H1 (cell line): ENCODE measurements at regions not wholly inside any gene's neighbourhood (a gene's known extent, or its start where the extent isn't known, plus 50 kb on each side); places are given as distances from the start of the nearest gene placed in this dataset.

Experiments used
- CTCF ChIA-PET: fragments of 300-600 bp; sonication (Branson Sonifier 250); formaldehyde crosslinking; loops from one replicate; lab custom pipeline; 2021; ENCODE audit not compliant: partially characterized antibody; lab: Charles Lee
- POLR2A ChIA-PET: fragments of 300-600 bp; sonication (Branson Sonifier 250); formaldehyde crosslinking; loops from one replicate; lab custom pipeline; 2021; ENCODE audit warnings: inconsistent platforms; ENCODE audit not compliant: partially characterized antibody; lab: Charles Lee
- DNase-seq, 2 experiments: peaks; one replicate each; pipeline versions ENCODE4 v3.0.0 to v3.0.0-alpha.2; 2010 to 2022; ENCODE audit warnings: low spot score in 2 of 2, low read depth in 1 of 2, mixed read lengths in 1 of 2
- FAIRE-seq: peaks from 2 replicates; lab custom pipeline; 2011; peaks lifted over from hg19 to GRCh38; lab: Jason Lieb, UNC
- H2AFZ ChIP-seq: 2 replicates; pipeline ENCODE4 v1.8.1; 2012; ENCODE audit warnings: low read length, inconsistent platforms
- H2AK5ac ChIP-seq: 2 replicates; pipeline ENCODE4 v1.6.1; 2013; ENCODE audit warnings: low read depth, low read length
- H2BK120ac ChIP-seq: replicated peaks from 2 replicates; pipeline ENCODE3; 2013; ENCODE audit warnings: low read depth, low read length, inconsistent platforms
- H2BK12ac ChIP-seq: 2 replicates; pipeline ENCODE4 v1.6.1; 2013; ENCODE audit warnings: low read depth, low read length
- H2BK15ac ChIP-seq: 2 replicates; pipeline ENCODE4 v1.6.1; 2013; ENCODE audit warnings: low read length
- H2BK20ac ChIP-seq: 2 replicates; pipeline ENCODE4 v1.6.1; 2013; ENCODE audit warnings: low read length
- H2BK5ac ChIP-seq: 2 replicates; pipeline ENCODE4 v1.6.1; 2013; ENCODE audit warnings: low read depth, low read length
- H3K14ac ChIP-seq: 2 replicates; pipeline ENCODE4 v1.6.1; 2013; ENCODE audit warnings: inconsistent platforms; ENCODE audit not compliant: insufficient read length
- H3K18ac ChIP-seq: 2 replicates; pipeline ENCODE4 v1.6.1; 2013; ENCODE audit warnings: low read length; ENCODE audit errors: extremely low read depth
- H3K23ac ChIP-seq: 2 replicates; pipeline ENCODE4 v1.6.1; 2013; ENCODE audit warnings: inconsistent platforms; ENCODE audit not compliant: insufficient read length
- H3K23me2 ChIP-seq: 2 replicates; pipeline ENCODE4 v1.6.1; 2013; ENCODE audit warnings: low read depth, low read length
- H3K27ac ChIP-seq: 2 replicates; pipeline ENCODE4 v1.6.1; 2011; ENCODE audit warnings: low read depth, low read length, inconsistent platforms
- H3K27me3 ChIP-seq, 4 experiments: replicated peaks in 1 of 4; 1 replicate in 1 of 4; 2 replicates in 3 of 4; pipeline versions ENCODE4 v1.6.1 to v1.8.1; 2011 to 2013; ENCODE audit warnings: low read length in 3 of 4, mild to moderate bottlenecking in 3 of 4, inconsistent platforms in 2 of 4, mixed read lengths in 2 of 4, moderate library complexity in 1 of 4; ENCODE audit not compliant: control insufficient read depth in 3 of 4, insufficient read depth in 3 of 4; ENCODE audit errors: extremely low read depth in 1 of 4
- H3K36me3 ChIP-seq, 4 experiments: 2 replicates each; pipeline versions ENCODE4 v1.6.1 to v1.8.1; 2011 to 2013; ENCODE audit warnings: mild to moderate bottlenecking in 4 of 4, low read length in 3 of 4, moderate library complexity in 2 of 4, control low read depth in 1 of 4, inconsistent platforms in 1 of 4; ENCODE audit not compliant: insufficient read depth in 4 of 4, control insufficient read depth in 2 of 4
- H3K4ac ChIP-seq: replicated peaks from 2 replicates; pipeline ENCODE3; 2013; ENCODE audit warnings: low read length, low read depth, mixed read lengths, inconsistent platforms; ENCODE audit not compliant: insufficient read length
- H3K4me1 ChIP-seq, 4 experiments: replicated peaks in 1 of 4; 1 replicate in 1 of 4; 2 replicates in 3 of 4; pipeline versions ENCODE4 v1.6.1 to v1.8.1; 2011 to 2013; ENCODE audit warnings: low read length in 3 of 4, inconsistent platforms in 2 of 4, mixed read lengths in 1 of 4; ENCODE audit not compliant: insufficient read depth in 4 of 4, control insufficient read depth in 3 of 4
- H3K4me2 ChIP-seq, 2 experiments: 2 replicates each; pipeline versions ENCODE4 v1.6.1 to v1.8.1; 2011 to 2013; ENCODE audit warnings: low read depth in 2 of 2, low read length in 2 of 2, control low read depth in 1 of 2, inconsistent platforms in 1 of 2, mild to moderate bottlenecking in 1 of 2; ENCODE audit not compliant: insufficient read depth in 1 of 2
- H3K4me3 ChIP-seq, 4 experiments: fragments of 200-600, 300-600 bp in 1 of 4; sonication (generic), shearing (Covaris generic), sonication (Bioruptor Twin) in 1 of 4; 2 replicates each; pipeline versions ENCODE4 v1.5.1 to v1.8.1; 2011 to 2016; ENCODE audit warnings: low read length in 4 of 4, low read depth in 3 of 4, control low read depth in 2 of 4, inconsistent platforms in 2 of 4, mild to moderate bottlenecking in 2 of 4, mixed read lengths in 1 of 4, moderate library complexity in 1 of 4; ENCODE audit not compliant: insufficient read depth in 2 of 4; ENCODE audit errors: extremely low read depth in 1 of 4
- H3K56ac ChIP-seq: replicated peaks from 2 replicates; pipeline ENCODE3; 2013; ENCODE audit warnings: low read depth, mild to moderate bottlenecking, mixed read lengths, low read length, inconsistent platforms; ENCODE audit not compliant: insufficient read length
- H3K79me1 ChIP-seq: 2 replicates; pipeline ENCODE4 v1.6.1; 2013; ENCODE audit warnings: low read depth, low read length, control low read depth
- H3K79me2 ChIP-seq, 2 experiments: 2 replicates each; pipeline versions ENCODE4 v1.6.1 to v1.8.1; 2012 to 2013; ENCODE audit warnings: low read length in 2 of 2, mild to moderate bottlenecking in 2 of 2, inconsistent platforms in 1 of 2; ENCODE audit not compliant: insufficient read depth in 2 of 2, control insufficient read depth in 1 of 2
- H3K9ac ChIP-seq, 4 experiments: replicated peaks in 1 of 4; 1 replicate in 1 of 4; 2 replicates in 3 of 4; pipeline versions ENCODE4 v1.6.1 to v1.8.1; 2011 to 2013; ENCODE audit warnings: low read depth in 3 of 4, low read length in 3 of 4, control low read depth in 2 of 4, mild to moderate bottlenecking in 2 of 4, moderate library complexity in 2 of 4, inconsistent platforms in 1 of 4; ENCODE audit errors: extremely low read depth in 1 of 4
- H3K9me3 ChIP-seq, 2 experiments: 2 replicates each; pipeline versions ENCODE4 v1.6.1 to v1.8.1; 2012 to 2013; ENCODE audit warnings: mild to moderate bottlenecking in 2 of 2, moderate library complexity in 2 of 2, control low read depth in 1 of 2, inconsistent platforms in 1 of 2, low read depth in 1 of 2, low read length in 1 of 2, mixed read lengths in 1 of 2; ENCODE audit not compliant: insufficient read depth in 2 of 2
- H4K20me1 ChIP-seq, 2 experiments: replicated peaks in 1 of 2; 2 replicates each; pipeline versions ENCODE3 to v1.8.1; 2011 to 2013; ENCODE audit warnings: inconsistent platforms in 2 of 2, low read length in 2 of 2, mild to moderate bottlenecking in 1 of 2; ENCODE audit not compliant: insufficient read depth in 2 of 2, control insufficient read depth in 1 of 2
- H4K5ac ChIP-seq: 2 replicates; pipeline ENCODE4 v1.6.1; 2013; ENCODE audit warnings: low read length, low read depth, mixed read lengths, inconsistent platforms; ENCODE audit not compliant: insufficient read length
- H4K8ac ChIP-seq: 2 replicates; pipeline ENCODE4 v1.8.0; 2013; ENCODE audit warnings: mild to moderate bottlenecking, moderate library complexity, low read length, inconsistent platforms; ENCODE audit not compliant: insufficient read depth; ENCODE audit errors: extremely low read depth
- H4K91ac ChIP-seq: replicated peaks from 2 replicates; pipeline ENCODE3; 2013; ENCODE audit warnings: low read length, mixed read lengths, inconsistent platforms; ENCODE audit not compliant: insufficient read length
- CREB1 ChIP-seq: IDR thresholded peaks from 2 replicates; pipeline ENCODE4 v1.6.1; 2012; ENCODE audit warnings: inconsistent platforms
- EP300 ChIP-seq, 2 experiments: IDR thresholded peaks; 1 replicate in 1 of 2; 2 replicates in 1 of 2; pipeline ENCODE4 v1.6.1; 2011 to 2012; ENCODE audit warnings: low read depth in 2 of 2, low read length in 2 of 2, mild to moderate bottlenecking in 2 of 2, borderline replicate concordance in 1 of 2, inconsistent platforms in 1 of 2, moderate library complexity in 1 of 2
- EZH2 ChIP-seq: fragments of 200-600 bp; sonication (generic); IDR thresholded peaks from 2 replicates; pipeline ENCODE4 v1.7.1; 2012; ENCODE audit warnings: low read depth, mild to moderate bottlenecking, moderate library complexity, low read length, inconsistent platforms; ENCODE audit not compliant: severe bottlenecking
- HDAC2 ChIP-seq, 2 experiments: fragments of 300-600 bp in 1 of 2; sonication (generic) in 1 of 2; IDR thresholded peaks; 2 replicates each; pipeline ENCODE4 v1.6.1; 2011 to 2012; ENCODE audit warnings: low read depth in 2 of 2, low read length in 2 of 2, mild to moderate bottlenecking in 2 of 2, moderate library complexity in 2 of 2, borderline replicate concordance in 1 of 2, inconsistent platforms in 1 of 2
- JUN ChIP-seq: IDR thresholded peaks from 2 replicates; pipeline ENCODE4 v1.6.1; 2011; ENCODE audit warnings: low read depth, mild to moderate bottlenecking, improper control_type of control experiment, low read length
- JUND ChIP-seq: IDR thresholded peaks from 2 replicates; pipeline ENCODE4 v1.6.1; 2011; ENCODE audit warnings: mild to moderate bottlenecking, improper control_type of control experiment, low read length
- RBBP5 ChIP-seq: IDR thresholded peaks from 2 replicates; pipeline ENCODE4 v1.7.1; 2012; ENCODE audit warnings: low read depth, mild to moderate bottlenecking, inconsistent platforms, low read length, moderate library complexity, borderline replicate concordance
- SP1 ChIP-seq: IDR thresholded peaks from 2 replicates; pipeline ENCODE4 v1.6.1; 2011; ENCODE audit warnings: low read depth, low read length
- SUZ12 ChIP-seq: fragments of 200-600 bp; sonication (generic); IDR thresholded peaks from 2 replicates; pipeline ENCODE4 v1.6.1; 2012; ENCODE audit warnings: mild to moderate bottlenecking, inconsistent platforms, low read length, moderate library complexity, mixed read lengths
- TBP ChIP-seq: IDR thresholded peaks from 2 replicates; pipeline ENCODE4 v1.6.1; 2011; ENCODE audit warnings: low read depth, low read length, improper control_type of control experiment
- USF2 ChIP-seq: IDR thresholded peaks from 2 replicates; pipeline ENCODE4 v1.6.1; 2011; ENCODE audit warnings: low read length, improper control_type of control experiment
- WGBS, 2 experiments: shearing (Covaris generic) in 1 of 2; methylation state at CpG; one replicate each; pipeline versions ENCODE4 v1.1.6 to v1.1.7; 2013 to 2015; ENCODE audit warnings: low lambda C conversion rate in 2 of 2, mixed read lengths in 2 of 2, inconsistent platforms in 1 of 2, low coverage in 1 of 2, missing lambda C conversion rate in 1 of 2; ENCODE audit not compliant: insufficient replicate concordance in 2 of 2, insufficient coverage in 1 of 2, insufficient read length in 1 of 2; ENCODE audit errors: extremely low coverage in 1 of 2, missing lambda C conversion rate in 1 of 2; 5-methylcytosine and 5-hydroxymethylcytosine counted together

GRCh38 chr10:85515316-85515715, 851.3 kb downstream of the GRID1 start:
- H3K56ac ChIP-seq: no peak overlapping the region
- no peak overlapping the region for H3K9ac ChIP-seq
- no peak overlapping the region for H3K14ac ChIP-seq
- no peak overlapping the region for H3K18ac ChIP-seq
- H3K4me1 ChIP-seq: peaks cover 4 to 11% (median 8%) of the 10 kb centered on the region in 4 experiments; a peak in 6 of 7 replicates
- no peak for DNase-seq
- H3K36me3 ChIP-seq: no peaks in the 10 kb centered on the region
- FAIRE-seq: no peak
- no peak overlapping the region for H3K27ac ChIP-seq
- H3K27me3 ChIP-seq: no peaks in the 10 kb centered on the region
- no peaks in the 10 kb centered on the region for H4K20me1 ChIP-seq
- H2AK5ac ChIP-seq: no peak overlapping the region
- no peak overlapping the region for H2BK12ac ChIP-seq
- no peak overlapping the region for H4K91ac ChIP-seq
- no peak overlapping the region for H2BK15ac ChIP-seq
- H2BK120ac ChIP-seq: no peak overlapping the region
- H3K4me2 ChIP-seq: no peak overlapping the region
- no peak overlapping the region for H3K23ac ChIP-seq
- no peaks in the 10 kb centered on the region for H3K23me2 ChIP-seq
- H4K8ac ChIP-seq: no peak overlapping the region
- H2AFZ ChIP-seq: peak overlapping the region; percentile 66
- H3K79me1 ChIP-seq: no peaks in the 10 kb centered on the region
- H4K5ac ChIP-seq: no peak overlapping the region
- H2BK5ac ChIP-seq: no peak overlapping the region
- 98% methylated on average over 4 of the region's 4 CpGs; no CpG with 5 or more reads in 1 of the 2 experiments for WGBS, 2 experiments
- no peak overlapping the region for H3K4ac ChIP-seq
- CTCF ChIA-PET: interaction anchor here (0.6 to 2.2 kb wide), 11 partner anchors 8 to 623 kb away, joined by 3 to 7 read pairs (median 3); no protein-coding TSS in a partner anchor
- H3K9me3 ChIP-seq: no peaks in the 10 kb centered on the region
- H3K4me3 ChIP-seq: no peak overlapping the region
- no peaks in the 10 kb centered on the region for H3K79me2 ChIP-seq
- POLR2A ChIA-PET: no interaction called here
- no peak overlapping the region for H2BK20ac ChIP-seq
- no peak for TF ChIP-seq CREB1
- no peak for TF ChIP-seq USF2
- no peak for TF ChIP-seq JUND
- no peak for TF ChIP-seq RBBP5
- no peak for TF ChIP-seq SUZ12
- TF ChIP-seq JUN: no peak
- no peak for TF ChIP-seq EZH2
- TF ChIP-seq EP300 (IDR thresholded peaks at IDR 0.05; ENCODE audit: borderline replicate concordance in 1 of 2, low read depth in 2 of 2, low read length in 2 of 2): no peak
- TF ChIP-seq TBP: no peak
- no peak for TF ChIP-seq HDAC2 (IDR thresholded peaks at IDR 0.05; ENCODE audit: borderline replicate concordance in 1 of 2, low read depth in 2 of 2, low read length in 2 of 2)
- TF ChIP-seq SP1: no peak
